Lower leg skin (tissue), 3 donors: ENCODE measurements at regions not wholly inside any gene's neighbourhood (a gene's known extent, or its start where the extent isn't known, plus 50 kb on each side); places are given as distances from the start of the nearest gene placed in this dataset.

Source experiments
- POLR2A ChIP-seq, 2 donors: fragments of 450-650 bp; IDR thresholded peaks; one replicate each; pipeline ENCODE4 v1.6.1; 2016 to 2017; ENCODE audit warnings: antibody characterized with exemption in 2 of 2, mild to moderate bottlenecking in 1 of 2, moderate library complexity in 1 of 2
- TF ChIP-seq, protein P1 (sequence below), 3 donors: fragments of 450-650 bp; IDR thresholded peaks; one replicate each; pipeline ENCODE4 v1.5.1; 2016; ENCODE audit warnings: antibody characterized with exemption in 3 of 3, mild to moderate bottlenecking in 3 of 3, moderate library complexity in 2 of 3

DNA sequence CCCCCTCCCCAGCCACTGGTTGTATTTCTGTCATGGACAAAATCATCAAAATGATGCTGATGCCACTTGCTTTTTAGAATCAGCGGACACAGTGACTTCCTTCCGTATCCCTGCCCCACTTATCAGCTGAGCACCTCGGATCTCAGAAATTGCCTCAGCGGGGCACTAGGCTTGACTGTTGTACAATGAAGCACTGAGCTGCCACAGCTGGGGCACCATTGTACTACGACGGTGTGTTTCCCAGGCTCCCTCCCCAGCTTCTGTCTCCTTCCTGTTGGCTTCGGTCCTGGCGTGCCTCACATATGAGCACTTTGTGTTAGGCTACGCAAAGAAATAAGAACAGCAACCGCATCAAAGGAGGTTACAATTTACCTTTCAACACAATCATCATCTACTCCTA, 82.4 kb downstream of the F11 start:
- TF ChIP-seq, protein P1, sequence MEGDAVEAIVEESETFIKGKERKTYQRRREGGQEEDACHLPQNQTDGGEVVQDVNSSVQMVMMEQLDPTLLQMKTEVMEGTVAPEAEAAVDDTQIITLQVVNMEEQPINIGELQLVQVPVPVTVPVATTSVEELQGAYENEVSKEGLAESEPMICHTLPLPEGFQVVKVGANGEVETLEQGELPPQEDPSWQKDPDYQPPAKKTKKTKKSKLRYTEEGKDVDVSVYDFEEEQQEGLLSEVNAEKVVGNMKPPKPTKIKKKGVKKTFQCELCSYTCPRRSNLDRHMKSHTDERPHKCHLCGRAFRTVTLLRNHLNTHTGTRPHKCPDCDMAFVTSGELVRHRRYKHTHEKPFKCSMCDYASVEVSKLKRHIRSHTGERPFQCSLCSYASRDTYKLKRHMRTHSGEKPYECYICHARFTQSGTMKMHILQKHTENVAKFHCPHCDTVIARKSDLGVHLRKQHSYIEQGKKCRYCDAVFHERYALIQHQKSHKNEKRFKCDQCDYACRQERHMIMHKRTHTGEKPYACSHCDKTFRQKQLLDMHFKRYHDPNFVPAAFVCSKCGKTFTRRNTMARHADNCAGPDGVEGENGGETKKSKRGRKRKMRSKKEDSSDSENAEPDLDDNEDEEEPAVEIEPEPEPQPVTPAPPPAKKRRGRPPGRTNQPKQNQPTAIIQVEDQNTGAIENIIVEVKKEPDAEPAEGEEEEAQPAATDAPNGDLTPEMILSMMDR (IDR thresholded peaks at IDR 0.05): no peak
- TF ChIP-seq POLR2A (IDR thresholded peaks at IDR 0.05): no peak
